Skeletal muscle tissue (tissue), 3 donors: ENCODE measurements at regions not wholly inside any gene's neighbourhood (a gene's known extent, or its start where the extent isn't known, plus 50 kb on each side); places are given as distances from the start of the nearest gene placed in this dataset.
"Not testable (repeated sequence)": the region's sequence is repeated elsewhere in the genome, so short reads cannot be mapped to it uniquely, and the experiment has no call there.

Experiments used
- H3K27ac ChIP-seq: one replicate; pipeline ENCODE4 v1.7.0; 2013; ENCODE audit warnings: mild to moderate bottlenecking, low read depth, low read length, inconsistent platforms
- H3K27me3 ChIP-seq, 3 donors: one replicate each; pipeline ENCODE4 v1.7.0; 2013; ENCODE audit warnings: low read length in 3 of 3; ENCODE audit not compliant: control insufficient read depth in 3 of 3, insufficient read depth in 3 of 3
- H3K36me3 ChIP-seq, 3 donors: one replicate each; pipeline ENCODE4 v1.7.0; 2013; ENCODE audit warnings: low read length in 3 of 3; ENCODE audit not compliant: control insufficient read depth in 3 of 3, insufficient read depth in 3 of 3
- H3K4me1 ChIP-seq, 3 donors: one replicate each; pipeline ENCODE4 v1.7.0; 2013; ENCODE audit warnings: low read length in 3 of 3, mild to moderate bottlenecking in 3 of 3; ENCODE audit not compliant: control insufficient read depth in 3 of 3, insufficient read depth in 3 of 3
- H3K4me3 ChIP-seq, 3 donors: one replicate each; pipeline ENCODE4 v1.7.0; 2013; ENCODE audit warnings: low read length in 3 of 3
- H3K9ac ChIP-seq, 3 donors: one replicate each; pipeline ENCODE4 v1.7.0; 2013; ENCODE audit warnings: low read length in 3 of 3, mild to moderate bottlenecking in 3 of 3, moderate library complexity in 2 of 3, low read depth in 1 of 3
- H3K9me3 ChIP-seq, 3 donors: one replicate each; pipeline ENCODE4 v1.7.0; 2013; ENCODE audit warnings: low read length in 3 of 3; ENCODE audit not compliant: control insufficient read depth in 3 of 3
- donor health status: Osteomylitis.

DNA sequence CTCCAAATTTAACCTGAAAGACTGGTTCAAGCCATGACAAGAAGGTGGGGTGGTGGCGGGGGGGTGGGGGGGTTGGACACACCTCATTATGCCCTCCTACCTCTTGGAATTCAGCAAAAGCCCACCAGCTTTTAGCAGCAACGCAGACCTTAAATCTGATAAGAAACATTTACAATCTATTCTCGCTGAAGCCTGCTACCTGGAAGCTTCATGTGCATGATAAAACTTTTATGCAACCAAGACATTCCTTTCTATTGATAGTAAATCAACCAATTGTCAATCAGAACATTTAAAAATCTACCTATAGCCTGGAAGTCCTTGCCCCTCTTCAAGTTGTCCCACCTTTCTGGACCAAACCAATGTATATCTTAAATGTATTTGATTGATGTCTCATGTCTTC, 113.6 kb upstream of the FAM98A start:
- Histone ChIP-seq H3K9me3 (no peaks in the 10 kb centered on the region), H3K4me3 (no peak overlapping the region), H3K9ac (no peak overlapping the region), H3K36me3 (no peaks in the 10 kb centered on the region), H3K27ac (no peak overlapping the region), H3K4me1 (no peaks in the 10 kb centered on the region), H3K27me3 (no peaks in the 10 kb centered on the region)

DNA sequence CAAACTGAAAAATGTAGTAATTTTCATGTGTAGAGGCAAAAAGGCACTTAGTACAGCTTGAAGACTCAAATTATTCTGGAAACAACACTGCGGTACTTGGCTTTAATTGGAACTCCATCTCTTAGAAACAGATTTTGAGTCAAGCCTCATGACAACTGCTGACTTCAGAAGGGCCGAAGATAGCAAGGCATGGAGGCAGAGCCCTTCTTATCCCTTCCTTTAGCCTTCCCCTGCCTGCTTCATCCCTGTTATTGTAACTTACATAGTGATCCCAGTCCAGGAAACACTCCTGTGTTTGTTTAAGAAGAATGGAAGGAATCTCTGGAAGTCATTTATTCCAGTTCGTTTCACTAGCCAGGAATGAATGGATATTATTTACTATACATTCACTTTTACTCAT, 110.9 kb upstream of the FAM98A start:
- Histone ChIP-seq H3K36me3 (no peaks in the 10 kb centered on the region), H3K4me1 (no peaks in the 10 kb centered on the region), H3K9ac (no peak overlapping the region), H3K27me3 (no peaks in the 10 kb centered on the region), H3K9me3 (no peaks in the 10 kb centered on the region), H3K4me3 (no peak overlapping the region), H3K27ac (no peak overlapping the region)

DNA sequence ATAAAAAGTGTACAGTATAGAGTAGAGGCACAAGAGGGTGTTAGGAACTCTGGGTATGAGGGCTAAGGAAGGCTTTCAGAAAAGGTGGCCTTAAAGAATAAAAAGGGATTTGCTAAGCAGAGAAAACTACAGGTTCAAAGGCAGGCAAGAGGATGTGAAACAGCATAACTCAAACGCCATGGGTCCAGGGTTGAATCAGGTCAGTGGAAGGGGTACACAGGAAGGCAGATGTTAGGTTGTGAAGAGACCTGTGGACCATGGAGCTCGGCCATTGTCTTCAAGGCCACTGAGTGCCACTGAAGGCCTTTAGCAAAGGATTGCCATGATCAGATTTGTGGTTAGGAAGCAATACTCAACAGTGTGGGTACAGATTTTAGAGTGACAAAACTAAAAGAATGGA, 108.2 kb upstream of the FAM98A start:
- no peak overlapping the region for H3K27ac ChIP-seq
- H3K4me1 ChIP-seq, result peaks cover 0 to 4% (median 0%) of the 10 kb centered on the region in 3 donors
- no peak overlapping the region for H3K4me3 ChIP-seq
- H3K9me3 ChIP-seq, result no peaks in the 10 kb centered on the region
- H3K36me3 ChIP-seq, result no peaks in the 10 kb centered on the region
- H3K27me3 ChIP-seq, result no peaks in the 10 kb centered on the region
- H3K9ac ChIP-seq, result no peak overlapping the region

DNA sequence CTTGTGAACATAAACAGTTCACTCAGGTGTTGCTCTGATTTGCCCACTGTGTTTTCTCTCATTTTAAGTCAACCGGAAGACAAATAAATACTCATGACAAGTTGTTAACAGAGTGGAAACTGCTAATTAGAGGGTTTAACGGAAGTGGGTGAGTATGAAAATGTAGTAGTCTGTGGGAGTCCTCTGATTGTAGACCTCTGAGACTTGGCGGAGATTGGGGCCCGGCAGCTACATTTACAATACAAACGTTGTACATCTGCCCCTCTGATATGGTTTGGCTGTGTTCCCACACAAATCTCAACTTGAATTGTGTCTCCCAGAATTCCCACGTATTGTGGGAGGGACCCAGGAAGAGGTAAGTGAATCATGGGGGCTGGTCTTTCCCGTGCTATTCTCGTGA, 107.3 kb upstream of the FAM98A start:
- Histone ChIP-seq H3K9ac (no peak overlapping the region), H3K27ac (no peak overlapping the region), H3K4me1 (peaks cover 0 to 4% (median 0%) of the 10 kb centered on the region in 3 donors), H3K4me3 (no peak overlapping the region), H3K9me3 (no peaks in the 10 kb centered on the region), H3K36me3 (no peaks in the 10 kb centered on the region), H3K27me3 (no peaks in the 10 kb centered on the region)

DNA sequence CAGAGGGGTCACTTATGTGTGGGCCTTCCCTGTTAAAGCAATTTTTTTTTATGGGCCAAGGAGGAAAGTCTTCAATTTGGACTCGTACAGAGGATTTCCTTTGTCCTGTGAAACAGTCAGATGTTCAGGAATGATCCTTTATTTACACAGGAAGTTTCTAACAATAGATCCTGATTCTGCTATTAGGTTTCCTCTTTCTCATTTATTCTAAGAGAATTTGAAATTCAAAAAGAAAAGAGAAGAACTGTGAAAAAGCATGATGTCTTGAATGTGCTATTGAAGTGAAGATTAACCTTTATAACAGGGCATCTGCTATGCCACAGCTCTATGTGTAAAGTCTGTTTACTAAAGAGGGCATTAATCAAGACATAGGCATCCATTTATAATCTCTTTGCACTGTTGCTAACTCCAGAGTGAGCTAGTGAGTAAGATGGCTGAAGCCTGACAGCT, 105.3 kb upstream of the FAM98A start:
- no peak overlapping the region for H3K27ac ChIP-seq
- no peaks in the 10 kb centered on the region for H3K27me3 ChIP-seq
- H3K9ac ChIP-seq, result no peak overlapping the region
- peaks cover 0 to 3% (median 0%) of the 10 kb centered on the region in 3 donors for H3K9me3 ChIP-seq
- H3K4me1 ChIP-seq, result peaks cover 0 to 4% (median 0%) of the 10 kb centered on the region in 3 donors
- H3K36me3 ChIP-seq, result no peaks in the 10 kb centered on the region
- no peak overlapping the region for H3K4me3 ChIP-seq

DNA sequence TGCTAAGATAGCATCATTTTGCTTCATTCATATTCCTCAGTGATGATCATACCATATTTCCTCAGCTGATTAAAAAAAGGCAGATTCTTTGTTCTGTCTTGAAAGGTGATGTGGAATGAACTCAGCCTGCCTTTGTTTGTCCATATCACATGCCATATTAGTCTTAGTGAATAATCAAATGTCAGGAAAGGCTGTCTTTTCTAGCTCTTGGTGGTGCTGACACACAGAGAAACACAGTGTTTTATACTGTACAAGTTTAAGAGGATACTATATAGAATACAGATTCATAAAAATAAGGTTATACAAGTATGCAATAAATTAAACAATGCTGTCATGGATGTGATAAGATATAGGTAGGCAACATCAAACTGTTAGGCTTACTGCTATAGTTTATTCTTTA, 97.1 kb upstream of the FAM98A start:
- Histone ChIP-seq H3K9ac (no peak overlapping the region), H3K27ac (no peak overlapping the region), H3K4me1 (no peaks in the 10 kb centered on the region), H3K36me3 (no peaks in the 10 kb centered on the region), H3K27me3 (no peaks in the 10 kb centered on the region), H3K4me3 (no peak overlapping the region), H3K9me3 (peaks cover 0 to 3% (median 0%) of the 10 kb centered on the region in 3 donors)

DNA sequence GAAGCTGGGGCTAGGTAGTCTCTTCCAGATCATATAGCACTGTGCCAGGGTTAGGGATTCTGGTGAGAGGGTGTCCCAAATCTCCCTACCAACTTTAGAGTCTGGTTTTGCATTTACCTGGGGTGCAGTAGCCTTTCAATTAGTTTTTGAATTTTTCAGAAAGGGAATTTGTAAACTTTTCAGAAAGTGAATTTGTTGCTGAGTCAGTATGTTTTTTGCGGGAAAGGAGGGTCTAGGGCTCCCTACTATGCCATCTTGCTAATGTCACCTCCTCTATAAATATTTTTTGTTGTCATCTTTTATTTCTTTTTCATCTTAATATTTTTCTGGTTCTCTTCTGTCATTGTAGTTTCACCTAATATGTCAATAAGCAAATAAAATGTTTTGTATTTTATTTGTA, 95.8 kb upstream of the FAM98A start:
- Histone ChIP-seq H3K9ac (no peak overlapping the region), H3K9me3 (no peaks in the 10 kb centered on the region), H3K36me3 (no peaks in the 10 kb centered on the region), H3K4me3 (no peak overlapping the region), H3K27me3 (no peaks in the 10 kb centered on the region), H3K4me1 (no peaks in the 10 kb centered on the region), H3K27ac (no peak overlapping the region)

DNA sequence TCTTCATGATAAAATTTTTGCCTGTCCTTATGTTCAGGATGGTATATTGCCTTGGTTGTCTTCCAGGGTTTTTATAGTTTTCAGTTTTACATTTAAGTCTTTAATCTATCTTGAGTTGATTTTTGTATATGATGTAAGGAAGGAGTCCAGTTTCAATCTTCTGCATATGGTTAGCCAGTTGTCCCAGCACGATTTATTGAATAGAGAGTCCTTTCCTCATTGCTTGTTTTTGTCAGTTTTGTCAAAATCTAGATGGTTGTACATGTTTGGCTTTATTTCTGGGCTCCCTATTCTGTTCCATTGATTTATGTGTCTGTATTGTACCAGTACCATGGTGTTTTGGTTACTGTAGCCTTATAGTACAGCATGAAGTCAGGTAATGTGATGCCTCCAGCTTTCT, 91.6 kb upstream of the FAM98A start:
- H3K27me3 ChIP-seq, H3K27ac ChIP-seq, H3K4me3 ChIP-seq, H3K9me3 ChIP-seq, H3K4me1 ChIP-seq, H3K36me3 ChIP-seq, H3K9ac ChIP-seq: not testable (repeated sequence)

DNA sequence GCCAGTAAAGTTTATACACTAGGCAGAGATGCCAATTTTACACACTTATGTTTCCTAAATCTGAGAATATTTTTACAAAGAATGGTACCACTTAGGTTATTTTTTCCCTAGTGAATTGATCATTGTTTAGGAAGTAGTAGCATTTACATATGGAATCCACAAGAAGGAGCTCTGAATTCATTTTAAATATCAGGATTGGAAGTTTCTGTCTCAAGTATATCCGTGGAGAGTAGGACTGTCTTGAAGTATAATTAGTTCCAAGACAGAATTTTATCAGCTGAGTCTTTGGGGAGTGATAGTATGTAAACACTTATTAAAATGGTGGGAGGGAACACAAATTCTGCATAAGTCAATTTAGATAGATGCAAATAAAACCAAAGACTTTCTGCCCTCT, 82.3 kb upstream of the FAM98A start:
- Histone ChIP-seq H3K27me3 (no peaks in the 10 kb centered on the region), H3K9ac (no peak overlapping the region), H3K4me1 (no peaks in the 10 kb centered on the region), H3K4me3 (no peak overlapping the region), H3K27ac (no peak overlapping the region), H3K9me3 (peaks cover 0 to 5% (median 0%) of the 10 kb centered on the region in 3 donors), H3K36me3 (no peaks in the 10 kb centered on the region)

DNA sequence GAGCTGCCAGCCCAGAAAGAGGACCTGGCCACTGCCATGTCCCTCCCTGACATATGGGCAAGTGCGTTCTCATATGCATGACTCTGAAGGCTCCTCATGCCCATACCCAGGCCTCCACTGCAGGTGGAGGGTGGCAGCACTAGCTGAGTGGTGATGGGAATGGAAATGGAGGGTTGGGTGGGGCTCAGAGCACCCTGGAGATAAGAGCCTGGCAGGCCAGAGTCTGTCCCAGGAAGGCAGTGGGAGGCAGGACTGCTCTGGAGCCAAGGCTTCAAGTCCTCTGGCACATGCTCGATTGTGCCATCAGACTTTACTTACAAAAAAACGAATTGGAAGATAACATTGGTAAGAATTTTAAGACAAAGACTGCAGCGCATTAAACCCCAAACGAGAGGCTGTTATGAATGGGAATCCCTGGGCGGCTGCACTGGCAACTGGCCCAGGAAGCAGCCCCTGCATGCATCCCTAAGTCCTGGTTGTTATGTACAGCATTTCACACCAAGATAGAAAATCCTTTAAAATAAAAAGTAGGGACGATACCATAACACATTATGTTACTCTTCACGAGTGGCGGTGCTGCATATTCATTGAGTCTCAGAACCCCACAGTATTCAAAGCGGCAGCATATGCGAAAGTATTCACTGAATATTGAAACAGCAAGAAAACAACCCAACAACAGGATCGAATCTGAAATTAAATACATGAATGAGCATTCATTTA, 81.7 kb upstream of the FAM98A start:
- Histone ChIP-seq H3K4me1 (no peaks in the 10 kb centered on the region), H3K9ac (no peak overlapping the region), H3K27ac (no peak overlapping the region)

More for the DNA sequence above, 81.7 kb upstream of the FAM98A start:
- H3K36me3 ChIP-seq, result no peaks in the 10 kb centered on the region
- peaks cover 0 to 5% (median 0%) of the 10 kb centered on the region in 3 donors for H3K9me3 ChIP-seq
- no peaks in the 10 kb centered on the region for H3K27me3 ChIP-seq
- H3K4me3 ChIP-seq, result no peak overlapping the region
